GM19238 (cell line): ENCODE measurements at regions not wholly inside any gene's neighbourhood (a gene's known extent, or its start where the extent isn't known, plus 50 kb on each side); places are given as distances from the start of the nearest gene placed in this dataset.

Experiments used
- DNase-seq: peaks from one replicate; pipeline ENCODE4 v3.0.0; 2011; ENCODE audit warnings: low spot score; ENCODE audit not compliant: insufficient read length

DNA sequence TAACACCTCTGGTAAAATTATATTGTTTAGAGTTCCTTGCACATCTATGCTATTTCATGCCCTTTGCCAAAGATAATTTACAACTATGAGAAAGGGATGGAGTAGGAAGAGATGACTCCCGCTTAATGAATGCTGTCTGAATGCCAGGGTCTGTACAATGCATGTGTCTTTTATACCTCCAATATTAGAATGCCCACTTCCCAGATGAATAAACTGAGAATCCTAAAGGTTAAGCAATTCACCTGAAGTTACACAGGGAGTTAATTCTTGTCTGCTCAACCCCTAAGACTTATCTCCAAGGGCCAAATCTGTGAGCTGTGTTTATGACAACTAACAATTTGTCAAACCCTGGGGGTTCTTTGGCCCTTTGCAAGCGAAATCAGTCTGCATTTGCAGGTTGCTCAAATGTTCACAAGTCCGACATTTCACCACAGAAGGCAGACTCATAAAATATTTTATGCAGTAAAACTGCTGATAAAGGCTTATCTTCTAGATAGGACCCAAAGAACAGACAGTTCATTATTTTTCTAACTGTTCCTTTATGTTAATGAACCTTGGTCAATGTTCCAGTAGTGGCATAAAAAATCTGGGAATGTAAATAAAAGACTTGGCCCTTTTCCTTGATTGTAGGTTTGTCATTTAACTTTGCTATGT, 50.2 kb upstream of the ATP1A1 start:
- DNase-seq = no peak
